ENCODE measurements at regions not wholly inside any gene's neighbourhood (a gene's known extent, or its start where the extent isn't known, plus 50 kb on each side); places are given as distances from the start of the nearest gene placed in this dataset.

DNA sequence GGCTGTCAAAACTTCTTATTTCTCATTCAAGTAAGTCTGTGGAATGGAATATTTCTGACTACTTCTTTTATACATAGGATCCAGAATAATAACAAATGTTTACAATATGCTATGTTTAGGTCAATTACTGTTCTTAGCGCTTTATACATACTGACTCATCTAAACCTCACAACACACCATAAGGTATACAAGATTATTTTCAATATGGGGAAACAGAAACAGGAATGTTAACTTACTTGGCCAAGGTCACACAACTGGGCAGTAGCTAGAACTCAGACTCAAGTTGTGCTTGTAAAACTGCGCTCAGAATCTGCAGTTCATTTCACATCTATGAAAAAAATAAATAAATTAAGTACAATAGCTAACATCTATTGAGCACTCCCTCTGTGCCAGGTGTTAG lies 168.0 kb downstream of the GNAI1 start:
- TF ChIP-seq EZH2 (IDR thresholded peaks at IDR 0.05; ENCODE audit: borderline replicate concordance, low read depth, low read length, severe bottlenecking) (no peak), POLR2AphosphoS5 (IDR thresholded peaks at IDR 0.05; ENCODE audit: insufficient read depth, low read depth, low read length) (no peak), MYC (IDR thresholded peaks at IDR 0.05; ENCODE audit: low read depth, low read length) (no peak), JUN (IDR thresholded peaks at IDR 0.05; ENCODE audit: borderline replicate concordance, insufficient read depth, insufficient read length, low read depth) (no peak)
- TF ChIP-seq, protein P1, sequence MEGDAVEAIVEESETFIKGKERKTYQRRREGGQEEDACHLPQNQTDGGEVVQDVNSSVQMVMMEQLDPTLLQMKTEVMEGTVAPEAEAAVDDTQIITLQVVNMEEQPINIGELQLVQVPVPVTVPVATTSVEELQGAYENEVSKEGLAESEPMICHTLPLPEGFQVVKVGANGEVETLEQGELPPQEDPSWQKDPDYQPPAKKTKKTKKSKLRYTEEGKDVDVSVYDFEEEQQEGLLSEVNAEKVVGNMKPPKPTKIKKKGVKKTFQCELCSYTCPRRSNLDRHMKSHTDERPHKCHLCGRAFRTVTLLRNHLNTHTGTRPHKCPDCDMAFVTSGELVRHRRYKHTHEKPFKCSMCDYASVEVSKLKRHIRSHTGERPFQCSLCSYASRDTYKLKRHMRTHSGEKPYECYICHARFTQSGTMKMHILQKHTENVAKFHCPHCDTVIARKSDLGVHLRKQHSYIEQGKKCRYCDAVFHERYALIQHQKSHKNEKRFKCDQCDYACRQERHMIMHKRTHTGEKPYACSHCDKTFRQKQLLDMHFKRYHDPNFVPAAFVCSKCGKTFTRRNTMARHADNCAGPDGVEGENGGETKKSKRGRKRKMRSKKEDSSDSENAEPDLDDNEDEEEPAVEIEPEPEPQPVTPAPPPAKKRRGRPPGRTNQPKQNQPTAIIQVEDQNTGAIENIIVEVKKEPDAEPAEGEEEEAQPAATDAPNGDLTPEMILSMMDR (IDR thresholded peaks at IDR 0.05; ENCODE audit: extremely low read depth in 1 of 2, insufficient read depth in 1 of 2, low read depth in 1 of 2, low read length in 2 of 2) = no peak

Measured in endothelial cell of umbilical vein (primary cell).